ENCODE measurements at regions not wholly inside any gene's neighbourhood (a gene's known extent, or its start where the extent isn't known, plus 50 kb on each side); places are given as distances from the start of the nearest gene placed in this dataset.

GRCh38 chr16:60329108-60329507 lies 1595.0 kb upstream of the GOT2 start:
- no peak for DNase-seq

GRCh38 chr16:60328152-60328551 lies 1594.0 kb upstream of the GOT2 start:
- no peak for DNase-seq

GRCh38 chr16:60318486-60318885 lies 1584.4 kb upstream of the GOT2 start:
- DNase-seq: no peak

GRCh38 chr16:60310846-60311445 lies 1576.8 kb upstream of the GOT2 start:
- no peak for DNase-seq

- DNase-seq: no peak
Observed at GRCh38 chr16:60304720-60305119, 1570.6 kb upstream of the GOT2 start.

- no peak for DNase-seq
Observed at GRCh38 chr16:60304066-60304465, 1570.0 kb upstream of the GOT2 start.

GRCh38 chr16:60302676-60303075 lies 1568.6 kb upstream of the GOT2 start:
- no peak for DNase-seq

GRCh38 chr16:60302261-60302660 lies 1568.1 kb upstream of the GOT2 start:
- DNase-seq: no peak

- DNase-seq: no peak
Observed at GRCh38 chr16:60299241-60299776, 1565.2 kb upstream of the GOT2 start.

- no peak for DNase-seq
Observed at GRCh38 chr16:60295451-60295850, 1561.3 kb upstream of the GOT2 start.

GRCh38 chr16:60285794-60286193 lies 1551.7 kb upstream of the GOT2 start:
- DNase-seq: no peak

- DNase-seq: no peak
Observed at GRCh38 chr16:60279061-60279665, 1545.0 kb upstream of the GOT2 start.

- no peak for DNase-seq
Observed at GRCh38 chr16:60274431-60275019, 1540.4 kb upstream of the GOT2 start.

GRCh38 chr16:60271781-60272180 lies 1537.7 kb upstream of the GOT2 start:
- DNase-seq: no peak

GRCh38 chr16:60271025-60271771 lies 1537.1 kb upstream of the GOT2 start:
- no peak for DNase-seq

GRCh38 chr16:60261425-60261824 lies 1527.3 kb upstream of the GOT2 start:
- DNase-seq: no peak

GRCh38 chr16:60259956-60260355 lies 1525.8 kb upstream of the GOT2 start:
- DNase-seq: no peak

- no peak for DNase-seq
Observed at GRCh38 chr16:60246086-60246485, 1512.0 kb upstream of the GOT2 start.

- no peak for DNase-seq
Observed at GRCh38 chr16:60241671-60242070, 1507.6 kb upstream of the GOT2 start.

GRCh38 chr16:60230666-60231065 lies 1496.5 kb upstream of the GOT2 start:
- DNase-seq: no peak

GRCh38 chr16:60225541-60225940 lies 1491.4 kb upstream of the GOT2 start:
- DNase-seq: no peak

GRCh38 chr16:60217787-60218186 lies 1483.7 kb upstream of the GOT2 start:
- DNase-seq: no peak

- DNase-seq: no peak
Observed at GRCh38 chr16:60214311-60214710, 1480.2 kb upstream of the GOT2 start.

- DNase-seq: no peak
Observed at GRCh38 chr16:60206516-60206915, 1472.4 kb upstream of the GOT2 start.

Measured in activated CD4-positive, alpha-beta T cell treated with anti-CD3 and anti-CD28 coated beads, Interleukin-2, amount 50 U/mL, for 16 hours (primary cell).